NCI-H146 treated with DMSO at 0.1 percent for 48 hours (cell line): ENCODE measurements at regions not wholly inside any gene's neighbourhood (a gene's known extent, or its start where the extent isn't known, plus 50 kb on each side); places are given as distances from the start of the nearest gene placed in this dataset.
A peak's percentile ranks its signal among the peaks of the same experiment; 100 is the strongest.
"Not testable (repeated sequence)": the region's sequence is repeated elsewhere in the genome, so short reads cannot be mapped to it uniquely, and the experiment has no call there.

ENCODE experiments used
- DNase-seq: peaks from one replicate; lab custom pipeline; 2025; ENCODE audit not compliant: unreplicated experiment; lab: John Stamatoyannopoulos, UW

DNA sequence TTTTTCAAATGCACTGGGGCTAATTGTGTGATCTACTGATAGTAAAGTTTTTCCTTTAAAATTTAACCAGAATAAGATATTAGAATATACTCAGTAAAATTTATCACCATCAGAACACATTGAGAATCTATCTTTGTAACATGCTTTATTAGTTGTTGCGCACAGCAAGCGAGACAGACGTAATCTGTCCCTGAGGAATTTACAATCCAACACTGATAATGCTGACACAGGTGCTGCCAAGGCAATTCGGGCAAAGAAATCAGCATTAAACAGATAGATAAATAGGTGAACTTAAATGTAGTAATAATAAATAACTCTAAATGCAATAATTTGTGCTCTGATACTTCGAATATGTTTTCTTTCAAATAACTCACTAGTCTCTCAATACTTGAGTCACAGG is 607.2 kb downstream of the HTR1B start:
- DNase-seq: no peak

GRCh38 chr6:76852776-76853175 is 610.5 kb downstream of the HTR1B start:
- DNase-seq: no peak

DNA sequence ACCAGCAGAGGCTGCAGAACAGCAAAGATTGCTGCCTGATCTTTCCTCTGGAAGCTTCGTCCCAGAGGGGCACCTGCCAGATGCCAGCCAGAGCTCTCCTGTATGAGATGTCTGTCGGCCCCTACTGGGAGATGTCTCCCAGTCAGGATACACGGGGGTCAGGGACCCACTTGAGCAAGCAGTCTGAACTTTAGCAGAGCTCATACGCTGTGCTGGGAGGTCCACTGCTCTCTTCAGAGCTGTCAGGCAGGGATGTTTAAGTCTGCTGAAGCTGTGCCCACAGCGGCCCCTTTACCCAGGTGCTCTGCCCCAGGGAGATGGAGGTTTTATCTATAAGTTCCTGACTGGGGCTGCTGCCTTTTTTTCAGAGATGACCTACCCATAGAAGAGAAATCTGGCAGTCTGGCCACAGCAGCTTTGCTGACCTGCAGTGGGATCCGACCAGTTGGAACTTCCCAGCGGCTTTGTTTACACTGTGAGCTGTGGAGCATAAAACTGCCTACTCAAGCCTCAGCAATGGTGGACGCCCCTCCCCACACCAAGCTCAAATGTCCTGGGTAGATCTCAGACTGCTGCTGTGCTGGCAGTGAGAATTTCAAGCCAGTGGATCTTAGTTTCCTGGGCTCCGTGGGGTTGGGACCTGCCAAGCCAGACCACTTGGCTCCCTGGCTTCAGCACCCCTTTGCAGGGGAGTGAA is 613.9 kb downstream of the HTR1B start:
- peak; percentile 26 for DNase-seq

DNA sequence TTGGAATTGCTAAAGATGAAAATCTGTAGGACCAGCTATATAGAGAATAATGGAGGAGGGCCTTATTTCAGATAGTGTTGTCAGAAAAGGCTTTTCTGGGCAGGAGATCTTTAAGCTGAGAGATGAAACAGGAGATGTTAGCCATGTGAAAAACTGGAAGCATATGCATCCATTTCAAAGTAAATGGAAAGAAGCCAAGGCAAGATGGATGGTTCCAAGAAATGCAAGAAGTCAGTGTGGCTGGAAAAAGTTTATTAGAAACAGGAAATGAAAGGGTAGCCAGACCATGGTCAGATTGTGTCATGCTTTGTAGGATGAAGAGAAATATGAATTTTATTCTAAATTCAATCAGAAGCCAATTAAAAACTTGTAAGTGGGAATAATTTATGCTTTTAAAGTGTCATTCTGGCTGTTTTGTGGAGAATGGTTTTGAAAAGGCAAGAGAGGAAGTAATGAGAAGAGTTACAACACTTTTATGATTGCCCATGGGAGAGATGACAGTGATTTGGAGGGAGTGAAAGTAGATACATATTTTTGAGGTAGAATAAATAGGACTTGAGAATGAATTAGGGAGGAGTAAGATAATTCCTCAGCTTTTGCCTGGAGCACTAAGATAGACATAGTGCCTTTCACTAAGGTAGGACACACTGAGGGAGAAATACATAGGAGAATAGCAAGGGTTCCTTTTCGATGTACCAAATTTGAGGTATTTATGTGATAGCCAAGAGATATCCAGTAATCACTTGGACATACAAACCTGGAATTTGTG is 620.1 kb downstream of the HTR1B start:
- no peak for DNase-seq

DNA sequence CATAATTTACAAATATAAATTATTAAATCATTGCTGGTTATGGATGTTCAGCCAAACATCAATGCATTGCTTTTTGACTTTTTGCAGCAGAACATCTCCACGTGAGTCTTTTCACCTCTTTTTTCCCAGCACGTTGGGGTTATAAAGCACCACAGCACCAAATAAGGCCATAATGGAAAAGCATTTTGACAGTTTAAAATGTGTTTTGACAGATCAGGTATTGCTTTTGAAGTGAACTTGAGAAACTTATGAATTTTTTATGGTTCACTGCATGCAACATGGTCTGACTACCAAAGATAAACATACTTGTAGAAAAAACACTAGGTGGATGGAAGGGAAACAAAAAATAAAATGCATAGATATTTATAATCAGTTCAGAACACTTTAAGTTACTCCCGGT is 622.4 kb downstream of the HTR1B start:
- DNase-seq: no peak

GRCh38 chr6:76840041-76840745 is 623.1 kb downstream of the HTR1B start:
- DNase-seq: no peak

DNA sequence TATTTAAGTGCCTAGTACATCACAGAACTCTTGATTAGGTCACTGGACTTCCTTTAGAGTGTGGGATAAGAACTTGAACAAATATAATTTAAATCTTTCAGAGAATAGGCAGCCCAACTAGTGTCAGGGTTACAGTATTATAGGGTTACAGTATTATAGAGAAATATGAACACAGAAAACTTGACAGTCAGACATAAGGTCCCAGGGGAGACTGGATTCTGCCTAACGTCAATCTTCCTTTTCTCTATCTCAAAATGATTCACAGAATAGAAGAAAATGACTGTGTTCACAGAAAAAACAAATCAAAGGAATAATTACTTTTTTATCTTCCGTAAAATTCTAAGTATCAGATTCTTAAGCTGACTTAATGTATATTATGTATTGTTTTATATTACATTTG is 623.8 kb downstream of the HTR1B start:
- no peak for DNase-seq

DNA sequence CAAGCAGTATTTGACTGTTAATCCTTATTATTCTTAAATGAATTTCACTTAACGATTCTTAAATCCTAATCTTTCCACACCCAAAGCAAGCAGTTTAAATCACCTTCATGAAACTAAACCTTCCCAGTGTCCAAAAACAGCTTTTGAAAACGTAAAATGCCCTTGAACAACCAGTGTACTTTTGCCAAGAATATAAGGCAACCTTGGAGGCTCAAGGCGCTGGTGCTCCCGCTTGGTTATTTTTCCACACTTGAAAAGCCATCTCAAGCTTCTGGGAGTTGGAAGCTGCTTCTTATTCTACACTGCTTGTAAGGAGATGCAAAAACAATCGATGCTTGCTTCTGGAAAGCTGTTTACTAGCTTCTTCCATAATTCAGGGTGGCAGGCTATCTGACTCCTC is 625.7 kb downstream of the HTR1B start:
- no peak for DNase-seq

DNA sequence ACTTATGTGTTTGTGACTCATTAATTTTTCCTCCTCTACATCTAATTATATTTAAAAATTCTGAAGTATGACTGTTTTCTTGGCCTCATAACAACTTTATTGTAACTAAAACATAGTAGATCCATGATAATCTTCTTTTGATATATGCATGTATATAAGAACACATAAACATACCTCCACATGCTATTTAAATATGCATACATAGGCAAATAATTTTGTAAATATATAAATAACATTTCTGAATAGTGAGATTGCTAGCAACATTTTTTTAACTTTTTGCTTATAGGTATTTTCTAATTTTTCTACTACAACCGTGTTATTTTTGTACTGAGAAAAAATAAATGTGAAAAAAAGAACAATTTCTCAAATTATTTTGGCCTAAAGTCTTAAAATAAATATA is 627.6 kb downstream of the HTR1B start:
- no peak for DNase-seq

- DNase-seq: peak; percentile 74
Observed at GRCh38 chr6:76835293-76835692, 628.0 kb downstream of the HTR1B start.

DNA sequence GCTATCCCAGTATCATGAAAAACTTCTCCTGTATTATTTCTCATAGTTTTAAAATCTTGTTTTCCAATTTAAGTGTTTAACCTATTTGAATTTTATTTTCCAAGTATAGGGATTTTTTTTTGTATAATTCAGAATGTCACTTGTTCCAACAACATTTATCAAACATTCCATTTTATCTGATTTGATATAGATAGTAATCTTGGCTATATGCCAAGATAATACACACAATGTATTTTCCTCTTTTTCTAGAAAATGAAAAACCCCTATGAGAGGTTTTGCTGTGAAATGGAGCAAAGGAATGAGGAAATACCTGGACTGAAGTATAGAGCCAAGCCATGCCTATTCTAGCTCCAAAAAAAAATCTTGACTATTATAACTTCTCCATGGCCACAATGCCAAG is 628.9 kb downstream of the HTR1B start:
- no peak for DNase-seq

DNA sequence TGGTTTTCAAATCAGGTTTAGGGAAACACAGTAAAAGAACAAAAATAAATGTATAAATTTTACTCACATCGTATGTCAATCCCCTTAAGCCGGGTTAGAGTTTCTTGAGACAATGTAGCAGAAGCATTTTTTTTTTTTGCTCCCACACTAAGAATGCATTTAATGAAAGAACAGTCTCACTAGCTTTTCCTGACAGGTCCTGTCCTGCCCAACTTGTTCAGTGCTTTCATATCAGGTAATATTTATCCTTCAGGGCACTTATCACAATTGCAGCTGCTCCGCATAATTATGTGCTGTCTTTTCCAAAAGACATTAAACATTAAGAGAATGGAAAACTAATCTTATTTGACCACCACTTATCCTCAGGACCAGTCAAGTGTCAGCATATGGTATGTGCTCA is 632.0 kb downstream of the HTR1B start:
- peak; percentile 48 for DNase-seq

- not testable (repeated sequence) for DNase-seq
Observed at GRCh38 chr6:76823578-76823977, 639.7 kb downstream of the HTR1B start.

DNA sequence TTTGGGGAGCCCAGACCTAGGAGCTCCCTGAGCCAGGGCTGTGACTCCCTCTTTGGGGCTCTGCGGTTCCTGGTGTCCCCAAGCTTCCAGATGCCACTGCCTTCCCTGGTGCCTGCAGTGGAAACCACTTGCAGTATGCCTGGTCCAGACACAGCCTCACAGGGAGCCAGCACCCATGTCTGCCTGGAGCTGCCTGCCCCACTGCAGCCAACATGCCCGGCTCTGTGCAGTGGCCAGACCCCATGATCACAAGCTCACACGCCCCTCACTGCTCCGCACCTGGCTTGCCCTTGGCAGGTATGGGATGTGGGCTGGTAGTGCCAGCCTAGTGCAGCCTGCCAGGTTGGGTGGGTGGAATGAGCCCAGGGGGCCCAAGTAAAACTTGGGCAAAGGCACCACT is 644.8 kb downstream of the HTR1B start:
- no peak for DNase-seq

GRCh38 chr6:76817429-76817828 is 645.9 kb downstream of the HTR1B start:
- DNase-seq: no peak

DNA sequence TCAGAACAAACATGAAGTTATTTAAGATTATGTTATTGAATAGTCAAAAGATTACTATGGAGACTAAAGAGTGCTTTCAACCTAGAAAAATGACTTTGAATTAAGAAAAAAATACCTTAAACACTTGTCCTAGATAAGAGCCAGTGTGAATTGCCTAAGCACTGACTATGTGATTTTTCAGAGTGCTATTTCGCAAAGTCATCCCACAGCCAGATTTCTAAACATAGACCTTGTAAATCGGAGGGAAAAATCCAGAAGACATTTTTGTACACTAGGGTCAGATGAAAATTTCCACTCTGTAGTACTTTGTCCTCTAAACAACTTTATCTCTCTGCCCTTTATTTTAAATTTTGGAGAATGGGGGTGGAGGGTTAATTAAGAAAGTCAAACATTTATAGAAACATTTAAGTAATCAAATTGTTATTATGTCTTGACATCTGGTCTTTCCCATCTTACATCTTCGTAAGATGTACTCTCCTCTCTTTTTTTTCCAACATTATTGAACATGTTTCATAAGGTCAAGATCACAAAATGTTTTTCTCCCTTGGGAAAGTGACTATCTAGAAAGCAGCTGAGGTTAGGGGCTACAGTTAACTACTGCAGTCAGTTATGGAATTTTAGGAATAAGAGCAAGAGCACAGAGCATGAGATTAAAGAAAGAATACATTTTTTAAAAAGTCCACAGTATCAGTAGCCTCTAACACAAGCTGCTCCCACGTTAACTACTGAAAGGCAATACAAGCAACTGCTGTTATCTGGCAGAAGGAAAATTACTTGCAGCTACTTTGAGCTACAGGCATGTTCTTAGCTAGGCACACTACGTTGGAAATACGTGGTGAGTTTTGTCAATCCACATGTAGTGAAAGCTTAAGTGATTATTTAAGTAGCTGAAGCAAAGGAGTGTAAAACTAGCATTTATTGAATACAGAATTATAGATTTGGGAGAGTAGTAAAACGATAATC is 648.5 kb downstream of the HTR1B start:
- no peak for DNase-seq

DNA sequence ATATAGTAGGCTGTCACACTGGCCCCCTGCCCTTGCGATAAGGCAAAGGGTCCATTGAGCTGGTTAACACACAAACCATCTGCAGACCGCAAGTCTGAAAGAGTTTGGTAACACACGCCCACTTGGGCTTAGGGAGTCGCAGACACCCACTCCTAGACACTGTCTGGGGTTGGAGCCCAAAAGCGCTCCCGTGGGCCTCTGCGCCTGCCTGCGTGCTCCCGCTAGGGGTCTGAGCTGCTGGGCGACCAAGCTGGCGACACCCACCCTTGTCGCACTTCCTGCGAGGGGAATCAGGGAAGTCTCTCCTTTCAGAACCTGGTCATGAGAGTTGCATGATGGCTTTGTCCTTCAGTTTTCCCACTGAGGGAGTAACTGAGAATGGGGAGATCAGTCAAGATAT is 653.0 kb downstream of the HTR1B start:
- no peak for DNase-seq

DNA sequence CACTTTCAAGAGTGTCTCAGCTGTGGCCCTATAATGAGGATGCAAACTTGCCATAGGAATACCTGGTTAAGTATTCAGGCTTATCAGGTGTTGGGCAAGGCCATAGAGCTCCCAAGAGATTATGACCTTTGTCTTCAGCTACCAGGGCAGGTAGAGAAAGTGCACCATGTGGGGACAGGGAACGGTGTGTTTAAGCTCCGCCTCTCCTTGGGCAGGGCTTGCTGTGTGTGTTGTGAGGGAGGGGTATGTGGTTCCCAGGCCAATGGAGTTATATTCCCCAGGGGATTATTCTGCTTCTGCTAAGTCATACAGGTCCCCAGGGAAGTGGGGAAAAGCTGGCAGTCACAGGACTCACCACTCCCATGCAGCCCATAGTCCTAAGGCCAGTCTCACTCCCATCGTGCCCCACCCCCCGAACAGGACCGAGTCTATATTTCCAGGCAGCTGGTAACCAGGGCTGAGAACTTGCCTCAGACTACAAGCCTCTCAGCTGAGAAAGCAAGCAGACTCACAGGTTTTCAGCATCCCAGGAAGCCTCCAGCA is 660.2 kb downstream of the HTR1B start:
- DNase-seq: no peak

DNA sequence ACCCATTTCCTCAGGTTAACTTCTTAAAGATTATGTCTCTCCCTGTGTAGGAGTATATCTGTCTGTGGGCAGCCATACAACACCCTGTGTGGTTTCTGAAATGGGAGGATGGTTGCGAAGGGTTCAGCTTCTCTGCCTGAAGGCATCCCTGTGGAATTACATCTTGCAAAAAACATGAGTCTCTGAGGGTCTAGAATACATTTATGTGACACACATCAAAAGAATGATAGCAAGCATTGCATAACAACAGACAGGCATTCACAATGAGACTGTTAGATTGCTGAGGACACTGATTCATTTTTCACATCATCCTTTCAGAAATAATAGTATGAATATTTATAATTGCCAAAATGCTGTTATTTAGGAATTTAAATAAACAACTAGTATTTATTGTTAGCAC is 670.9 kb downstream of the HTR1B start:
- DNase-seq: no peak

DNA sequence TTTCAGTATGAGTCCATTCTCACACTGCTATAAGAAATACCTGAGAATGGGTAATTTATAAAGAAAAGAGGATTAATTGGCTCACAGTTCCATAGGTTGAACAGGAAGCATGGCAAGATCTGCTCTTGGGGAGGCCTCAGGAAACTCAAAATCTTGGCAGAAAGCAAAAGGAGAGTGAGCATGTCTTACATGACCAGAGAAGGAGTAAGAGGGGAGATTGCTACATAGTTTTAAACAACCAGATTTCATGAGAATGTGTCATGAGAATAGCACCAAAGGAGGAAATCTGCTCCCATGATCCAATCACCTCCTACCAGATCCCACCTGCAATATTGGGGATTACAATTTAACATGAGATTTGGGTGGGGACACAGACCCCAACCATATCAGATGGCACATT is 672.4 kb downstream of the HTR1B start:
- DNase-seq: no peak
